GM12878 (cell line): ENCODE measurements at regions not wholly inside any gene's neighbourhood (a gene's known extent, or its start where the extent isn't known, plus 50 kb on each side); places are given as distances from the start of the nearest gene placed in this dataset.

Experiments used
- ATF2 ChIP-seq: IDR thresholded peaks from 2 replicates; pipeline ENCODE4 v1.6.1; 2012; ENCODE audit warnings: low read length, inconsistent platforms
- BHLHE40 ChIP-seq, 2 experiments: fragments of 450-650 bp in 1 of 2; IDR thresholded peaks; 2 replicates each; pipeline ENCODE4 v1.6.1; 2011 to 2017; ENCODE audit warnings: low read depth in 2 of 2, borderline replicate concordance in 1 of 2, improper control_type of control experiment in 1 of 2, low read length in 1 of 2, mild to moderate bottlenecking in 1 of 2
- CBX5 ChIP-seq: sonication (generic); IDR thresholded peaks from 2 replicates; pipeline ENCODE4 v1.6.1; 2016; ENCODE audit warnings: low read depth, moderate library complexity, mild to moderate bottlenecking, inconsistent platforms
- EZH2 ChIP-seq: IDR thresholded peaks from 2 replicates; pipeline ENCODE4 v1.6.1; 2012; ENCODE audit warnings: low read depth, mild to moderate bottlenecking, control low read depth, inconsistent platforms, low read length, borderline replicate concordance; ENCODE audit not compliant: control insufficient read depth
- JUND ChIP-seq: IDR thresholded peaks from 2 replicates; pipeline ENCODE4 v1.6.1; 2012; ENCODE audit warnings: low read depth, mild to moderate bottlenecking, low read length, improper control_type of control experiment, moderate library complexity
- PBX3 ChIP-seq: IDR thresholded peaks from 2 replicates; pipeline ENCODE4 v1.6.1; 2011; ENCODE audit warnings: mild to moderate bottlenecking, low read depth, low read length, moderate library complexity; ENCODE audit not compliant: insufficient replicate concordance
- POLR2A ChIP-seq: IDR thresholded peaks from 2 replicates; pipeline ENCODE4 v1.6.1; 2011; ENCODE audit warnings: low read depth, mild to moderate bottlenecking, low read length
- POLR2AphosphoS5 ChIP-seq: IDR thresholded peaks from 2 replicates; pipeline ENCODE4 v1.6.1; 2011; ENCODE audit warnings: mild to moderate bottlenecking, low read length, inconsistent platforms
- REST ChIP-seq: IDR thresholded peaks from 2 replicates; pipeline ENCODE4 v1.6.1; 2012; ENCODE audit warnings: mild to moderate bottlenecking, low read depth, low read length
- SIN3A ChIP-seq: IDR thresholded peaks from 2 replicates; pipeline ENCODE4 v1.6.1; 2012; ENCODE audit warnings: low read depth, low read length, improper control_type of control experiment
- TAF1 ChIP-seq: IDR thresholded peaks from 2 replicates; pipeline ENCODE4 v1.6.1; 2011; ENCODE audit warnings: mild to moderate bottlenecking, low read depth, low read length, borderline replicate concordance
- TF ChIP-seq, protein P1 (sequence below): IDR thresholded peaks from 2 replicates; pipeline ENCODE4 v1.6.1; 2011; ENCODE audit warnings: low read depth, mild to moderate bottlenecking, low read length, moderate library complexity, borderline replicate concordance; ENCODE audit errors: extremely low read depth
- TF ChIP-seq, protein P2 (sequence below), 3 experiments: IDR thresholded peaks in 2 of 3; conservative IDR thresholded peaks in 1 of 3; 2 replicates each; pipeline ENCODE4 v1.5.1; 2011; ENCODE audit warnings: low read depth in 3 of 3, low read length in 3 of 3, mild to moderate bottlenecking in 3 of 3, control low read depth in 2 of 3, moderate library complexity in 2 of 3, inconsistent platforms in 1 of 3, mixed read lengths in 1 of 3; ENCODE audit not compliant: control insufficient read depth in 2 of 3, insufficient read depth in 1 of 3; ENCODE audit errors: extremely low read depth in 1 of 3
- TF ChIP-seq, protein P3 (sequence below): IDR thresholded peaks from 2 replicates; pipeline ENCODE4 v1.6.1; 2012; ENCODE audit warnings: improper control_type of control experiment, low read depth, low read length; ENCODE audit not compliant: insufficient replicate concordance

GRCh38 chr17:69900829-69901228 lies 174.2 kb upstream of the KCNJ16 start:
- TF ChIP-seq REST (no peak), TAF1 (no peak), CBX5 (no peak), SIN3A (no peak), POLR2AphosphoS5 (no peak), BHLHE40 (IDR thresholded peaks at IDR 0.05; ENCODE audit: borderline replicate concordance in 1 of 2, low read depth in 2 of 2, low read length in 1 of 2) (no peak), EZH2 (no peak), POLR2A (no peak), ATF2 (no peak), JUND (no peak), PBX3 (no peak)
- TF ChIP-seq, protein P1, sequence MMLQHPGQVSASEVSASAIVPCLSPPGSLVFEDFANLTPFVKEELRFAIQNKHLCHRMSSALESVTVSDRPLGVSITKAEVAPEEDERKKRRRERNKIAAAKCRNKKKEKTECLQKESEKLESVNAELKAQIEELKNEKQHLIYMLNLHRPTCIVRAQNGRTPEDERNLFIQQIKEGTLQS: no peak
- TF ChIP-seq, protein P2, sequence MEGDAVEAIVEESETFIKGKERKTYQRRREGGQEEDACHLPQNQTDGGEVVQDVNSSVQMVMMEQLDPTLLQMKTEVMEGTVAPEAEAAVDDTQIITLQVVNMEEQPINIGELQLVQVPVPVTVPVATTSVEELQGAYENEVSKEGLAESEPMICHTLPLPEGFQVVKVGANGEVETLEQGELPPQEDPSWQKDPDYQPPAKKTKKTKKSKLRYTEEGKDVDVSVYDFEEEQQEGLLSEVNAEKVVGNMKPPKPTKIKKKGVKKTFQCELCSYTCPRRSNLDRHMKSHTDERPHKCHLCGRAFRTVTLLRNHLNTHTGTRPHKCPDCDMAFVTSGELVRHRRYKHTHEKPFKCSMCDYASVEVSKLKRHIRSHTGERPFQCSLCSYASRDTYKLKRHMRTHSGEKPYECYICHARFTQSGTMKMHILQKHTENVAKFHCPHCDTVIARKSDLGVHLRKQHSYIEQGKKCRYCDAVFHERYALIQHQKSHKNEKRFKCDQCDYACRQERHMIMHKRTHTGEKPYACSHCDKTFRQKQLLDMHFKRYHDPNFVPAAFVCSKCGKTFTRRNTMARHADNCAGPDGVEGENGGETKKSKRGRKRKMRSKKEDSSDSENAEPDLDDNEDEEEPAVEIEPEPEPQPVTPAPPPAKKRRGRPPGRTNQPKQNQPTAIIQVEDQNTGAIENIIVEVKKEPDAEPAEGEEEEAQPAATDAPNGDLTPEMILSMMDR (IDR thresholded peaks at IDR 0.05 in 2 of 3, conservative IDR thresholded peaks at IDR 0.05 in 1 of 3; ENCODE audit: control insufficient read depth in 2 of 3, extremely low read depth in 1 of 3, insufficient read depth in 1 of 3, low read depth in 3 of 3, low read length in 3 of 3): no peak
- TF ChIP-seq, protein P3, sequence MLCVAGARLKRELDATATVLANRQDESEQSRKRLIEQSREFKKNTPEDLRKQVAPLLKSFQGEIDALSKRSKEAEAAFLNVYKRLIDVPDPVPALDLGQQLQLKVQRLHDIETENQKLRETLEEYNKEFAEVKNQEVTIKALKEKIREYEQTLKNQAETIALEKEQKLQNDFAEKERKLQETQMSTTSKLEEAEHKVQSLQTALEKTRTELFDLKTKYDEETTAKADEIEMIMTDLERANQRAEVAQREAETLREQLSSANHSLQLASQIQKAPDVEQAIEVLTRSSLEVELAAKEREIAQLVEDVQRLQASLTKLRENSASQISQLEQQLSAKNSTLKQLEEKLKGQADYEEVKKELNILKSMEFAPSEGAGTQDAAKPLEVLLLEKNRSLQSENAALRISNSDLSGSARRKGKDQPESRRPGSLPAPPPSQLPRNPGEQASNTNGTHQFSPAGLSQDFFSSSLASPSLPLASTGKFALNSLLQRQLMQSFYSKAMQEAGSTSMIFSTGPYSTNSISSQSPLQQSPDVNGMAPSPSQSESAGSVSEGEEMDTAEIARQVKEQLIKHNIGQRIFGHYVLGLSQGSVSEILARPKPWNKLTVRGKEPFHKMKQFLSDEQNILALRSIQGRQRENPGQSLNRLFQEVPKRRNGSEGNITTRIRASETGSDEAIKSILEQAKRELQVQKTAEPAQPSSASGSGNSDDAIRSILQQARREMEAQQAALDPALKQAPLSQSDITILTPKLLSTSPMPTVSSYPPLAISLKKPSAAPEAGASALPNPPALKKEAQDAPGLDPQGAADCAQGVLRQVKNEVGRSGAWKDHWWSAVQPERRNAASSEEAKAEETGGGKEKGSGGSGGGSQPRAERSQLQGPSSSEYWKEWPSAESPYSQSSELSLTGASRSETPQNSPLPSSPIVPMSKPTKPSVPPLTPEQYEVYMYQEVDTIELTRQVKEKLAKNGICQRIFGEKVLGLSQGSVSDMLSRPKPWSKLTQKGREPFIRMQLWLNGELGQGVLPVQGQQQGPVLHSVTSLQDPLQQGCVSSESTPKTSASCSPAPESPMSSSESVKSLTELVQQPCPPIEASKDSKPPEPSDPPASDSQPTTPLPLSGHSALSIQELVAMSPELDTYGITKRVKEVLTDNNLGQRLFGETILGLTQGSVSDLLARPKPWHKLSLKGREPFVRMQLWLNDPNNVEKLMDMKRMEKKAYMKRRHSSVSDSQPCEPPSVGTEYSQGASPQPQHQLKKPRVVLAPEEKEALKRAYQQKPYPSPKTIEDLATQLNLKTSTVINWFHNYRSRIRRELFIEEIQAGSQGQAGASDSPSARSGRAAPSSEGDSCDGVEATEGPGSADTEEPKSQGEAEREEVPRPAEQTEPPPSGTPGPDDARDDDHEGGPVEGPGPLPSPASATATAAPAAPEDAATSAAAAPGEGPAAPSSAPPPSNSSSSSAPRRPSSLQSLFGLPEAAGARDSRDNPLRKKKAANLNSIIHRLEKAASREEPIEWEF: no peak
